ENCODE measurements at regions not wholly inside any gene's neighbourhood (a gene's known extent, or its start where the extent isn't known, plus 50 kb on each side); places are given as distances from the start of the nearest gene placed in this dataset.

DNA sequence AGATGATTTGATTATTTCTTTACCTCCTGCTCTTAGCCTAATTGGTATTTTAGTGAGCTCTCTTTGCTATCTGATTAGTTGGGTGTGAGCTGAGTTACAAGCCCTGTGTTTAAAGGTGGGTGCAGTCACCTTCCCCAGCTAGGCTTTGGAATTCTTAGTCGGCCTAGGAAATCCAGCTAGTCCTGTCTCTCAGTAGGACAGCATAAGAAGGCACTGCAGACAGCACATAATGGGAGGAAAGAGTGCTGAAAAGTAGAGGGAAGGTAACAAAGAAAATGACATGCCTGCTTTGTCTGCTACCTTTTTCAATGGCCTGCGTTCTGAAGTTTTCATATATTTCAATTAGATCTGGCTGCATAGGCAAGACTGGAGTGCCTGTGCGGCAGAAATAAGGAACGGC, 1794.0 kb upstream of the CELF4 start:
- TF ChIP-seq, protein P1, sequence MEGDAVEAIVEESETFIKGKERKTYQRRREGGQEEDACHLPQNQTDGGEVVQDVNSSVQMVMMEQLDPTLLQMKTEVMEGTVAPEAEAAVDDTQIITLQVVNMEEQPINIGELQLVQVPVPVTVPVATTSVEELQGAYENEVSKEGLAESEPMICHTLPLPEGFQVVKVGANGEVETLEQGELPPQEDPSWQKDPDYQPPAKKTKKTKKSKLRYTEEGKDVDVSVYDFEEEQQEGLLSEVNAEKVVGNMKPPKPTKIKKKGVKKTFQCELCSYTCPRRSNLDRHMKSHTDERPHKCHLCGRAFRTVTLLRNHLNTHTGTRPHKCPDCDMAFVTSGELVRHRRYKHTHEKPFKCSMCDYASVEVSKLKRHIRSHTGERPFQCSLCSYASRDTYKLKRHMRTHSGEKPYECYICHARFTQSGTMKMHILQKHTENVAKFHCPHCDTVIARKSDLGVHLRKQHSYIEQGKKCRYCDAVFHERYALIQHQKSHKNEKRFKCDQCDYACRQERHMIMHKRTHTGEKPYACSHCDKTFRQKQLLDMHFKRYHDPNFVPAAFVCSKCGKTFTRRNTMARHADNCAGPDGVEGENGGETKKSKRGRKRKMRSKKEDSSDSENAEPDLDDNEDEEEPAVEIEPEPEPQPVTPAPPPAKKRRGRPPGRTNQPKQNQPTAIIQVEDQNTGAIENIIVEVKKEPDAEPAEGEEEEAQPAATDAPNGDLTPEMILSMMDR (IDR thresholded peaks at IDR 0.05; ENCODE audit: low read depth, low read length, poor library complexity, severe bottlenecking): no peak
- TF ChIP-seq EZH2phosphoT487 (IDR thresholded peaks at IDR 0.05; ENCODE audit: borderline replicate concordance, low read length): no peak

Data from DOHH2 (cell line).